Liver (tissue), 3 donors: ENCODE measurements at regions not wholly inside any gene's neighbourhood (a gene's known extent, or its start where the extent isn't known, plus 50 kb on each side); places are given as distances from the start of the nearest gene placed in this dataset.
"Not testable (repeated sequence)": the region's sequence is repeated elsewhere in the genome, so short reads cannot be mapped to it uniquely, and the experiment has no call there.

Experiments used
- CTCF ChIP-seq: fragments of 150-350 bp; IDR thresholded peaks from 2 replicates; pipeline ENCODE4 v1.5.1; 2017; ENCODE audit warnings: improper control_type of control experiment, low read depth, low read length; ENCODE audit not compliant: missing input control
- GABPA ChIP-seq, 2 donors: IDR thresholded peaks in 1 of 2; conservative IDR thresholded peaks in 1 of 2; 2 replicates each; pipeline ENCODE4 v1.6.1; 2016; ENCODE audit warnings: antibody characterized with exemption in 2 of 2, mild to moderate bottlenecking in 1 of 2, moderate library complexity in 1 of 2
- JUND ChIP-seq, 2 donors: IDR thresholded peaks; 2 replicates each; pipeline ENCODE4 v1.6.1; 2016; ENCODE audit warnings: antibody characterized with exemption in 2 of 2
- MAX ChIP-seq: IDR thresholded peaks from 2 replicates; pipeline ENCODE4 v1.6.1; 2016; ENCODE audit warnings: antibody characterized with exemption
- RXRA ChIP-seq, 2 donors: IDR thresholded peaks; 2 replicates each; pipeline ENCODE4 v1.6.1; 2017 to 2018; ENCODE audit warnings: antibody characterized with exemption in 2 of 2, mild to moderate bottlenecking in 1 of 2
- SP1 ChIP-seq: IDR thresholded peaks from 2 replicates; pipeline ENCODE4 v1.6.1; 2018; ENCODE audit warnings: antibody characterized with exemption, mild to moderate bottlenecking
- TAF1 ChIP-seq: conservative IDR thresholded peaks from 2 replicates; pipeline ENCODE4 v1.6.1; 2016; ENCODE audit warnings: antibody characterized with exemption, mild to moderate bottlenecking
- ZBTB33 ChIP-seq: IDR thresholded peaks from 2 replicates; pipeline ENCODE4 v1.6.1; 2016; ENCODE audit warnings: antibody characterized with exemption
- donor health status: healthy.
- donor health status: healthy.

GRCh38 chr17:83206036-83206394 lies 126.6 kb downstream of the METRNL start:
- not testable (repeated sequence) for TF ChIP-seq CTCF; RXRA (IDR thresholded peaks at IDR 0.05); GABPA (IDR thresholded peaks at IDR 0.05 in 1 of 2, conservative IDR thresholded peaks at IDR 0.05 in 1 of 2); TAF1; SP1; MAX; JUND (IDR thresholded peaks at IDR 0.05); ZBTB33
